ENCODE measurements at regions not wholly inside any gene's neighbourhood (a gene's known extent, or its start where the extent isn't known, plus 50 kb on each side); places are given as distances from the start of the nearest gene placed in this dataset.
"Not testable (repeated sequence)": the region's sequence is repeated elsewhere in the genome, so short reads cannot be mapped to it uniquely, and the experiment has no call there.

DNA sequence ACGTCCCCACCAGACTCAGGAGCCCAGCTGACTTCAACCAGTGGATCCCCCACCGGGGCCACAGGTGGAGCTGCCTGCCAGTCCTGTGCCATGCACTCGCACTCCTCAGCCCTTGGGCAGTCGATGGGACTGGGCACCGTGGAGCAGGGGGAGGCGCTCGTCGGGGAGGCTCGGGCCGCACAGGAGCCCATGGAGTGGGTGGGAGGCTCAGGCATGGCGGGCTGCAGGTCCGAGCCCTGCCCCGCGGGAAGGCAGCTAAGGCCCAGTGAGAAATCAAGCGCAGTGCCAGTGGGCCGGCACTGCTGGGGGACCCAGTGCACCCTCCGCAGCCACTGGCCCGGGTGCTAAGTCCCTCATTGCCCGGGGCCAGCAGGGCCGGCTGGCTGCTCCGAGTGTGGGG lies 52.3 kb upstream of the LRRC30 start:
- in situ Hi-C loops (cut with HindIII; ENCODE audit: low sequenced_read_pairs), result not testable (repeated sequence)

DNA sequence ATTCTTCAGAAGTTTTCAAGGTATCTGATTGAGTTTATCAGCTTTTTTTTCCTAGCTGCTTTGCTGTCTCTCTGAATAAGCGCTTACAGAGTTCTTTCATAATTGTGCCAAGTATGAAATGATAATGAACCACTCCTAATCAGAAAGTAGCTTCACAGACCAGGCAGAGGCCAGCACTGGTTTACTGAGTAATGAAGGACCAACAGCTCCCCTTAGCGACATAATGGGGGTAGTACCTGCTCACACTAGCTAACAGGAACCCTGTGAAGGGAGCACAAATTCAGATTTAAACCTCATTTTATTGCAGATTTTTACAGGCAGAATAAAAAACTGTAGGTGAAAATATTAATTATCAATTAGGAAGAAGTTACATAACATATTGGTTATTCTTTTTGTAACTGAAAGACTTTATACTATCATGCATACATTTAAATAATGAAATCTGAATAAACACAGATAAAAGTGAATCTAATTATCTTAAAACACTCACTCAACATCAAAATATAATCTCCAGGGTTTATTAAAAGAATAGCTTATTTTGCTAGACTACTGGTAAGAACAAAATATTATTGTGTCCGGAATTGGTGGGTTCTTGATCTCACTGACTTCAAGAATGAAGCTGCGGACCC lies 53.7 kb upstream of the LRRC30 start:
- in situ Hi-C loops (cut with HindIII; ENCODE audit: low sequenced_read_pairs), result no loop called here

DNA sequence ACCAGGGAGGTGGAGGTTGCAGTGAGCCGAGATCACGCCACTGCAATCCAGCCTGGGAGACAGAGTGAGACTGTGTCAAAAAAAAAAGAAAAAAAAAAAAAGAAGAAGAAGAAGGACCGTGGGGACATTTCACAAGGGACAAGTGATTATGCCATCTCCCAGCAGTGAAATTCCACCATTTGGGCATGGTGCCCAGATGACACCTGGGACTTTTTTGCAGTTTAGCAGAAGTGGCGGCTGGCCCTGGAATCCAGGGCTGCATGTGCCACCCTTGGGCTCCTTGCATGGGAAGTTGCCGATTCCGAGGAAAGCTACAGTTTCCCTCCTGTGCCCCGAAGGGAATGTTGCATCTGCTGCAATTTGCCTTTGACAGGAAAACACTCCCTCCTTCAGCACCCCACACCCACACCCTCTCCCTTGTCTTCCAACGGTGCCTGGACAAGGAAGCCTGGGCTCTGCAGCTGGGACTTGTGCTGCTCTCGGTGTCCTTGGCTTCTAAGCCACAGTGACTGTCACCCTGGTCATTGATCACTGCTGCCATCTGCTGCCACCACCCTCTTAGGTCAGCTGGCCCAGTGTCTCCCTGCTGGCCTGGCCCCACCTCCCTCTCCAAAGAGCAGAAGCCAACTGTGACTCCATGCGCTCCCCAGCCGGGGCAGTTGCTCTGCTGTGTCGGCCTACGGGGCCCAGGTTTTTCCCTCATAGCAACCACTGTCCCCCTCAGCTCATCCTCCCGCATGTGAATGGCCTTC lies 56.4 kb upstream of the LRRC30 start:
- in situ Hi-C loops (cut with HindIII; ENCODE audit: low sequenced_read_pairs), result no loop called here

DNA sequence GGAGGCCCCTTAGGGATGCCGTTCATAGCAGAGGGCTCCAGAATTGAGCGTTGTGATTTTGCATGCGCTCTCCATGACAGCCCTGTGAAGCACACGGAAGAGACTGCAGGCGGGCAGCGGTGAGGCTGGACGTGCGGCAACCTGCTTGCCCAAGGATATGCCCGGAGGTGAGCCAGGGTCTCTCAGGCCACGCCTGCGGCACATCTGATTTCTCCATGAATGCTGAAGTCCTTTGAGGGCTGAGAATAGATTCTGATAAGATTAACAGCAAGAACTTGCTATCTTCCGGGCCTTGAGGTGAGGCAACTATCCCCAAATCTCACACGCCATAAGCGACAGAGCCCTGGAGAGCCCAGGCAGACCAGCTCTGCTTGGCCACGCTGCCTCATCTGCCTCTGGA lies 55.6 kb upstream of the LAMA1 start:
- in situ Hi-C loops (cut with HindIII; ENCODE audit: low sequenced_read_pairs), result no loop called here

DNA sequence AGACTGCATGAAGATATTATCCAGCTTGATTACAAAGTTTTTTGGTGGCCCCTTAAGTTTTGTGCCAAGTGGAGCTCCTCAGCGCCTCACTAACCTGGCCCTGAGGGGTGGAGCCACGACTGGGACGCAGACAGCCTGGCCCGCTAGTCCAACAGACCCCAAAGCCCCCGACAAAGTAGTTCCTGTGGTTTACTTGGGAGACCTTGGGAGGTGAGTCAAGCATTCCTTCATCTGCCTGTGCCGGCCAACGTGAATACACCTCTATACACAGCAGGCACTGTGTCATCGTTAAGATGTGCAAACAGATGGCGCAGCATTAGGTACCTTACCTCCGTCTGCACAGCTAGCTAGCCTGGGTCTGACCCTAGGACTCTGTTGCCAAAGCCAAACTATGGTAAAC lies 55.0 kb upstream of the LAMA1 start:
- in situ Hi-C loops (cut with HindIII; ENCODE audit: low sequenced_read_pairs), result no loop called here

DNA sequence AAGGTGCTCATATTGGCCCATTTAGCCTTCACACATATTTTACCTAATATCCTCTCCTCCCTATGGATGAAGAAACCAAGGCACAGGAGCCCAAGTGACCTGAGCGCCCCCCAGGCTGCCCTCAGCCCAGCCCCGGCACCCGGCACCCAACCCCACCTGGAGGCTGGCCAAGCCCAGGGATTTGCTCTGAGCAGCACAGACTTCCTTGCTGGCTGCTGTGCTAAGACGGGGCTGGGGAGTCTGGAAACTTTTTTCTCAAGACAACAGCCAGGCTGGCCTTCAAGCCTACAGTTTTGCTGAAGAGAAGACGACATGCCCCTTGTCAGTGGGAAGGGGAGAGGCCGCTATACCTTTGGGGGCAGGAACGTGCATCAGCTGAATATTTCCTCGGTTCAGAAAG lies 52.7 kb upstream of the LAMA1 start:
- in situ Hi-C loops (cut with HindIII; ENCODE audit: low sequenced_read_pairs), result no loop called here

DNA sequence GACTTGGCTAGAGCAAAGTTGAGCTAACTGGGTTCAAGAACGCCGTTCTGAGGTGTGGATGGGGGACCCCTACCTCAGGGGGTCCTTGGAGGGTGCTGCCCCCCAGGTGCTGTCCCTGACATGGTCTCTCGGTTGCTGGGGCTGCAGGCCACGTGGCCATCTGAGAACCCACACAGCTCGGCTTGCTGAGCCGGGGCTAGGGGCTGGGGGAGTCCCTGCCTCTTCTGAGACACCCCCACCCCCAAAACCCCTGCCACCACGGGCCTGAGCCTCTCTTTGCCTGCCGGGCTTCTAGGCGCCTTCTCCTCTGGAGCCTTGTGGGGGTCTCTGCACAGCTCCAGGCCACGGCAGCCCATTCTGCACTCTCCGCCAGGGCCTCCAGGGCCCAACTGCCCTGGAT lies 52.0 kb upstream of the LAMA1 start:
- in situ Hi-C loops (cut with HindIII; ENCODE audit: low sequenced_read_pairs), result loop anchor here (5.0 to 10.0 kb wide), 2 partner anchors 132 to 255 kb away; no protein-coding TSS in a partner anchor

DNA sequence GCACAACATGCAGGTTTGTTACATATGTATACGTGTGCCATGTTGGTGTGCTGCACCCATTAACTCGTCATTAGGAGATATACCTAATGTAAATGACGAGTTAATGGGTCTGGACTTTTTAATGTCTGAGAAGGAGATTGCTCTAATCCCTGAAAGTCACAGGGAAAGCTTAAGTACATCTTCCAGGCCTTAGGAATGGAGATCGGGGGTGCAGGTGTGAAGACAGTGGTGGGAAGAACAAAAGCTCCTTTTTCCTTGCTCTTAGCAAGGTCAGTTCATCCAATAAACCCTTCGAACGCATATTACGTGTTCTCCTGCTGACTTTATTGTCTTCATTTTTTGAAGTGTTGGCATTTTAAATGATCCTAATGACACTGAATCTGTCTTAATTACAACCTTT lies 50.8 kb upstream of the LAMA1 start:
- in situ Hi-C loops (cut with HindIII; ENCODE audit: low sequenced_read_pairs), result loop anchor here (5.0 to 10.0 kb wide), 2 partner anchors 131 to 254 kb away; no protein-coding TSS in a partner anchor
